Suppressor macrophage treated with lipopolysaccharide for 4 hours (primary cell): ENCODE measurements at regions not wholly inside any gene's neighbourhood (a gene's known extent, or its start where the extent isn't known, plus 50 kb on each side); places are given as distances from the start of the nearest gene placed in this dataset.

Experiments used
- DNase-seq: peaks from one replicate; pipeline ENCODE4 v3.0.0-alpha.2; 2020

GRCh38 chrX:78456909-78457308 lies 129.5 kb upstream of the CYSLTR1 start:
- DNase-seq = no peak

GRCh38 chrX:78455901-78456300 lies 128.5 kb upstream of the CYSLTR1 start:
- no peak for DNase-seq

- DNase-seq = no peak
These were observed 124.9 kb upstream of the CYSLTR1 start for GRCh38 chrX:78452356-78452755.

GRCh38 chrX:78437621-78438020 lies 110.2 kb upstream of the CYSLTR1 start:
- DNase-seq = no peak

GRCh38 chrX:78429172-78429571 lies 101.8 kb upstream of the CYSLTR1 start:
- DNase-seq = no peak

- DNase-seq = no peak
These were observed 61.3 kb upstream of the CYSLTR1 start for GRCh38 chrX:78388663-78389062.

GRCh38 chrX:78387364-78387763 lies 60.0 kb upstream of the CYSLTR1 start:
- peak; percentile 9 for DNase-seq

- DNase-seq = no peak
These were observed 57.1 kb upstream of the CYSLTR1 start for GRCh38 chrX:78384486-78384885.

- no peak for DNase-seq
These were observed 56.2 kb upstream of the CYSLTR1 start for GRCh38 chrX:78383594-78383993.

GRCh38 chrX:78378476-78379115 lies 51.2 kb upstream of the CYSLTR1 start:
- DNase-seq = no peak
